ENCODE measurements at regions not wholly inside any gene's neighbourhood (a gene's known extent, or its start where the extent isn't known, plus 50 kb on each side); places are given as distances from the start of the nearest gene placed in this dataset.
"Not testable (repeated sequence)": the region's sequence is repeated elsewhere in the genome, so short reads cannot be mapped to it uniquely, and the experiment has no call there.

DNA sequence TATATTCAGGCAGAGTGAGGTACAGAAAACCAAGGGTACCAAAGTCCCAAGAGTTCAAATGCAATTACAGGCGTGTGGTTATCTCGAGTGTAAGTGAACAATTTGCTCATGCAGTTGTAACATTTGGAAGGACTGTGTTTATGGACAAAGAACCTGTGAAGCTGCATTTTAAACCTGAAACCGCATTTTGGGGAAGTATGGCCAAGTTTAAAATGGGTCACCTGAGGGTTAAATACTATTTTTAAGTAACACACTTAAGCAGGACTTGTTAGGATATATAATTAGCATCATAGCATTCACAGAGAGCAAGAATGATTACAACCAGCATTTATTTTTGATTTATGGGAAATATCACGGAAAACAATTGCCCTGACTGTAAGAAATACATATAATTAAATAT lies 79.1 kb upstream of the LCORL start:
- Histone ChIP-seq H3K27ac (no peak overlapping the region), H3K27me3 (no peaks in the 10 kb centered on the region), H3K4me3 (no peak overlapping the region), H3K4me1 (no peaks in the 10 kb centered on the region), H3K9me3 (no peaks in the 10 kb centered on the region), H3K36me3 (replicated peaks in 1 of 2; ENCODE audit: insufficient read depth in 1 of 2, low read depth in 2 of 2) (no peaks in the 10 kb centered on the region)
- intact Hi-C loops (cut with DNase I): no loop called here
- DNase-seq (no peak), ATAC-seq (no peak)
- no peak for TF ChIP-seq POLR2A (IDR thresholded peaks at IDR 0.05)
- TF ChIP-seq, protein P1, sequence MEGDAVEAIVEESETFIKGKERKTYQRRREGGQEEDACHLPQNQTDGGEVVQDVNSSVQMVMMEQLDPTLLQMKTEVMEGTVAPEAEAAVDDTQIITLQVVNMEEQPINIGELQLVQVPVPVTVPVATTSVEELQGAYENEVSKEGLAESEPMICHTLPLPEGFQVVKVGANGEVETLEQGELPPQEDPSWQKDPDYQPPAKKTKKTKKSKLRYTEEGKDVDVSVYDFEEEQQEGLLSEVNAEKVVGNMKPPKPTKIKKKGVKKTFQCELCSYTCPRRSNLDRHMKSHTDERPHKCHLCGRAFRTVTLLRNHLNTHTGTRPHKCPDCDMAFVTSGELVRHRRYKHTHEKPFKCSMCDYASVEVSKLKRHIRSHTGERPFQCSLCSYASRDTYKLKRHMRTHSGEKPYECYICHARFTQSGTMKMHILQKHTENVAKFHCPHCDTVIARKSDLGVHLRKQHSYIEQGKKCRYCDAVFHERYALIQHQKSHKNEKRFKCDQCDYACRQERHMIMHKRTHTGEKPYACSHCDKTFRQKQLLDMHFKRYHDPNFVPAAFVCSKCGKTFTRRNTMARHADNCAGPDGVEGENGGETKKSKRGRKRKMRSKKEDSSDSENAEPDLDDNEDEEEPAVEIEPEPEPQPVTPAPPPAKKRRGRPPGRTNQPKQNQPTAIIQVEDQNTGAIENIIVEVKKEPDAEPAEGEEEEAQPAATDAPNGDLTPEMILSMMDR (IDR thresholded peaks at IDR 0.05): no peak
- 57 to 65% methylated on average over 4 of the region's 4 CpGs for WGBS, 2 donors

DNA sequence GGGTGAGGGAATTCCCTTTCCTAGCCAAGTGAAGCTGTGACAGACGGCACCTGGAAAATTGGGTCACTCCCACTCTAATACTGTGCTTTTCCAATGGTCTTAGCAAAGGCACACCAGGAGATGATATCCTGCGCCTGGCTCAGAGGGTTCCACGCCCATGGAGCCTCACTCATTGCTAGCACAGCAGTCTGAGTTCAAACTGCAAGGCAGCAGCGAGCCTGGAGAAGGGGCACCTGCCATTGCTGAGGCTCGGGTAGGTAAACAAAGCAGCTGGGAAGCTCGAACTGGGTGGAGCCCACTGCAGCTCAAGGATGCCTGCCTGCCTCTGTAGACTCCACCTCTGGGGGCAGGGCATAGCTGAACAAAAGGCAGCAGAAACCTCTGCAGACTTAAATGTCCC lies 68.9 kb upstream of the LCORL start:
- not testable (repeated sequence) for H3K27ac ChIP-seq

DNA sequence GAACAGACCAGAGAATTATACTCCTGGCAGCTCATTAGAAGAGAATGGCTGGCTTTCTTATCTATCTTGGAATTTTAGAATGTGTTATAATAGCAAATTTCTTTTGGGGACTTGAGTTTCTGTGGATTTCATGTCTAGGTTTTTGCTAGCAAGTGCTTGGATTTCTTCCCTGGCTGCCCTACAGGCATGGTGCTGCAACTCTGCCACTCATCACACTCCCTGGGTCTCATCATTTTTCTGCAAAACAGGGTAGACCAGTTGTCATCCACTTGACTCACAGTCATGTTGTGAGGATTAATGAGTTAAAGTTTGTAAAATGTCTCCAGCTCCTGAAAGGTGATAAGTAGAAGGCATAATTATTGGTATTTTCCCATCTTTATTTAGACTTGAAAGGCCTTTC lies 60.7 kb upstream of the LCORL start:
- no peaks in the 10 kb centered on the region for H3K27me3 ChIP-seq
- no peaks in the 10 kb centered on the region for H3K9me3 ChIP-seq
- intact Hi-C loops (cut with DNase I): no loop called here
- no peak for ATAC-seq
- H3K36me3 ChIP-seq (replicated peaks in 1 of 2; ENCODE audit: insufficient read depth in 1 of 2, low read depth in 2 of 2): no peaks in the 10 kb centered on the region
- DNase-seq: no peak
- no peak overlapping the region for H3K4me3 ChIP-seq
- TF ChIP-seq, protein P1 (IDR thresholded peaks at IDR 0.05): no peak
- TF ChIP-seq POLR2A (IDR thresholded peaks at IDR 0.05): no peak
- no peak overlapping the region for H3K27ac ChIP-seq
- H3K4me1 ChIP-seq: no peaks in the 10 kb centered on the region

More for the DNA sequence above, 68.9 kb upstream of the LCORL start:
- H3K9me3 ChIP-seq; H3K4me3 ChIP-seq; DNase-seq; H3K4me1 ChIP-seq; ATAC-seq; intact Hi-C loops (cut with DNase I); H3K27me3 ChIP-seq; H3K36me3 ChIP-seq (replicated peaks in 1 of 2; ENCODE audit: insufficient read depth in 1 of 2, low read depth in 2 of 2): not testable (repeated sequence)
- 36 to 58% methylated on average over 3 to 6 of the region's 6 CpGs for WGBS, 2 donors

DNA sequence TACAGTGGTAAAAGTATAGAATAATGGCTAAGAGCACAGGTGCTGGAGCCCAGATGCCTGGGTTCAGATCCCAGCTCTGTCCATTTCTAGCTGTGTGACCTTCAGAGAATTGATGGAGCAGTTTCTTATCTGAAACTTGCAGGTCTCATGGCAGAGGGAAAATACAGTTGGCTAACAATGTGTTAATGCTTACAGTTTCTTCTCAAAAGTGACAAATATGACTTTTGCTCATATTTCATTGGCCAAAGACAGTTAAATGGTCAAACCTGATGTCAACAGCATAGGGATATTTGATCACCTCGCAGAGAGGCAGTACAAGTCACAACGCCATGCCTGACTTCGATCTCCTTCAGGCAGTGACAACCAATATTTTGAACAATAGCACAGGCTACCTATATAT lies 60.2 kb upstream of the LCORL start:
- H3K9me3 ChIP-seq: no peaks in the 10 kb centered on the region
- no peaks in the 10 kb centered on the region for H3K4me1 ChIP-seq
- intact Hi-C loops (cut with DNase I): no loop called here
- no peak for TF ChIP-seq POLR2A (IDR thresholded peaks at IDR 0.05)
- TF ChIP-seq, protein P1 (IDR thresholded peaks at IDR 0.05): no peak
- WGBS, 2 donors: 74 to 82% methylated on average over 3 of the region's 3 CpGs
- no peak for DNase-seq
- no peaks in the 10 kb centered on the region for H3K36me3 ChIP-seq (replicated peaks in 1 of 2; ENCODE audit: insufficient read depth in 1 of 2, low read depth in 2 of 2)
- H3K27ac ChIP-seq: no peak overlapping the region
- no peaks in the 10 kb centered on the region for H3K27me3 ChIP-seq
- no peak overlapping the region for H3K4me3 ChIP-seq
- no peak for ATAC-seq

DNA sequence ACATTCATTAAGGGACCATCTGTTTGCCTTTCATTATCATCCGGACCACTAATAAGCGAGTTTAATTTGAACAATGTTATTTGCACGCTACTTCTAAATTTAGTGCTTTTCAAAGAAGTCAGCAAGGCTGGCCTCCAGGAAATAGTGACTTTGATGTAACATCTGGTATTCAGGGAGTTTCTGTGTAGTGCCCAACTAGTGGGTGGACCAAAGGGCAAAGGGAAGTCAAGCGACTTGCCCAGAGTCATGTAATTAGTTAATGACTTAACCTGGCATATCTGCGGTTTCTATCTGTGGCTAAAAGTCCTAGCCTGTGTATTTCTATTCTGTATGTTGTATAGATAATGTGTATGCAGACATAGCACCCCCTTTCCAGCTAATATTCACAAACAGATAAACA lies 56.3 kb upstream of the LCORL start:
- H3K4me3 ChIP-seq: no peak overlapping the region
- intact Hi-C loops (cut with DNase I): no loop called here
- no peak overlapping the region for H3K27ac ChIP-seq
- H3K4me1 ChIP-seq: no peaks in the 10 kb centered on the region
- no peaks in the 10 kb centered on the region for H3K27me3 ChIP-seq
- TF ChIP-seq, protein P1 (IDR thresholded peaks at IDR 0.05): no peak
- no peak for TF ChIP-seq POLR2A (IDR thresholded peaks at IDR 0.05)
- ATAC-seq (no peak), DNase-seq (no peak)
- H3K9me3 ChIP-seq: no peaks in the 10 kb centered on the region
- no peaks in the 10 kb centered on the region for H3K36me3 ChIP-seq (replicated peaks in 1 of 2; ENCODE audit: insufficient read depth in 1 of 2, low read depth in 2 of 2)
- WGBS, 2 donors: 61 to 82% methylated on average over 5 of the region's 5 CpGs
